ENCODE measurements at regions not wholly inside any gene's neighbourhood (a gene's known extent, or its start where the extent isn't known, plus 50 kb on each side); places are given as distances from the start of the nearest gene placed in this dataset.

DNA sequence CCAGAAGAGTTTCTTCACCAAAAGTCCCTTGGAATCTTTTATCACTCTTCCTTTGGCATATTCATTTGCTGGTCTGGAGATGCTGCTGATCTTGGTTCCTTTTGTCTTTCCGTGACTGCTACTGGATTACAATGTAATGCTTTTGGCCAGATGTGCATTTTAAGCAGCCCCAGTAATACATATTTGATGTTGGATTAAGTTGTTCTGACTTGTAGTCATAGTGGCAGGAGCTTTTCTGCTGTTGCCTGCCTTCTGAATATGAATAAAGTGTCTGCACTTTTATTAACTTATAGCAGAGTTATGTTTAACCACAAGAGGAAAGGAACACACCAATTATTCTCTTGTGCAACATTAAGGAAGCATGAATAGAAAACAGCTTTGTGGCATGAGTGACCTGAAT is 360.0 kb upstream of the DDI1 start:
- no peak for TF ChIP-seq CTCF (IDR thresholded peaks at IDR 0.05; ENCODE audit: insufficient read depth, low read depth, low read length)
- no peak for TF ChIP-seq EZH2 (IDR thresholded peaks at IDR 0.05; ENCODE audit: insufficient read depth, low read length)
